CD4-positive, alpha-beta T cell (primary cell): ENCODE measurements at regions not wholly inside any gene's neighbourhood (a gene's known extent, or its start where the extent isn't known, plus 50 kb on each side); places are given as distances from the start of the nearest gene placed in this dataset.
A peak's percentile ranks its signal among the peaks of the same experiment; 100 is the strongest.

Experiments used
- ATAC-seq: fragments of 200-7000 bp; cut with Tn5 transposase; one replicate; pipeline ENCODE4 v1.10.0; 2022; ENCODE audit warnings: mild to moderate bottlenecking; ENCODE audit not compliant: poor library complexity
- CTCF ChIA-PET: fragments of 350-600 bp; sonication (Branson Sonifier 250); formaldehyde crosslinking; loops from one replicate; lab custom pipeline; 2021; ENCODE audit warnings: antibody characterized with exemption, inconsistent platforms; lab: Charles Lee
- POLR2A ChIA-PET: fragments of 350-600 bp; sonication (Branson Sonifier 250); formaldehyde crosslinking; loops from one replicate; lab custom pipeline; 2021; ENCODE audit warnings: antibody characterized with exemption, inconsistent platforms; lab: Charles Lee
- DNase-seq, 14 experiments: peaks; one replicate each; pipeline ENCODE4 v3.0.0-alpha.2; 2013 to 2020; ENCODE audit warnings: mixed read lengths in 2 of 14
- H3K27ac ChIP-seq, 2 donors: one replicate each; pipeline versions ENCODE4 v1.5.1 to v1.7.0; 2013; ENCODE audit warnings: low read length in 2 of 2, low read depth in 1 of 2, mild to moderate bottlenecking in 1 of 2
- H3K27me3 ChIP-seq, 2 experiments: 1 replicate in 1 of 2; 2 replicates in 1 of 2; pipeline versions ENCODE4 v1.6.1 to v1.7.0; 2013; ENCODE audit warnings: low read length in 2 of 2, control low read depth in 1 of 2, mild to moderate bottlenecking in 1 of 2, moderate library complexity in 1 of 2; ENCODE audit not compliant: insufficient read depth in 2 of 2, control insufficient read depth in 1 of 2
- H3K36me3 ChIP-seq: one replicate; pipeline ENCODE4 v1.6.1; 2013; ENCODE audit warnings: low read length, control low read depth; ENCODE audit not compliant: insufficient read depth
- H3K4me1 ChIP-seq: one replicate; pipeline ENCODE4 v1.6.1; 2013; ENCODE audit warnings: low read length, control low read depth; ENCODE audit not compliant: insufficient read depth
- H3K4me3 ChIP-seq: one replicate; pipeline ENCODE4 v1.5.1; 2013; ENCODE audit warnings: mild to moderate bottlenecking, low read length, moderate library complexity
- H3K9me3 ChIP-seq, 2 experiments: 1 replicate in 1 of 2; 2 replicates in 1 of 2; pipeline versions ENCODE4 v1.6.1 to v1.7.0; 2013; ENCODE audit warnings: low read length in 2 of 2, mild to moderate bottlenecking in 2 of 2, control low read depth in 1 of 2, moderate library complexity in 1 of 2; ENCODE audit not compliant: control insufficient read depth in 1 of 2, insufficient read depth in 1 of 2
- H3K27ac Mint-ChIP-seq: one replicate; pipeline ENCODE4 v1.8.0; 2020; ENCODE audit warnings: mixed read lengths
- H3K27me3 Mint-ChIP-seq: one replicate; pipeline ENCODE4 v1.8.0; 2021; ENCODE audit warnings: mixed read lengths
- H3K36me3 Mint-ChIP-seq: one replicate; pipeline ENCODE4 v1.8.0; 2021; ENCODE audit warnings: low read depth, mixed read lengths
- H3K4me1 Mint-ChIP-seq: one replicate; pipeline ENCODE4 v1.8.0; 2021; ENCODE audit warnings: low read depth, mixed read lengths
- H3K4me3 Mint-ChIP-seq: one replicate; pipeline ENCODE4 v1.8.0; 2020; ENCODE audit warnings: mild to moderate bottlenecking, mixed read lengths
- H3K9me3 Mint-ChIP-seq: one replicate; pipeline ENCODE4 v1.8.0; 2020; ENCODE audit warnings: mixed read lengths
- intact Hi-C, 2 experiments: fragments of 100-400 bp; cut with DNase I in 1 of 2; cut with micrococcal nuclease in 1 of 2; formaldehyde crosslinking; loops; one replicate each; pipeline versions ENCODE4 v1.15.1 to v1.9.0; 2023 to 2025; cut with DNase I, micrococcal nuclease
- TF ChIP-seq, protein P1 (sequence below): fragments of 200-600 bp; IDR thresholded peaks from one replicate; pipeline ENCODE4 v1.8.0; 2022; ENCODE audit warnings: antibody characterized with exemption, mild to moderate bottlenecking

- Mint-ChIP-seq H3K27ac (no peak overlapping the region), H3K27me3 (peaks cover 70% of the 10 kb centered on the region), H3K4me3 (peak overlapping the region; percentile 61), H3K9me3 (no peaks in the 10 kb centered on the region), H3K36me3 (no peaks in the 10 kb centered on the region), H3K4me1 (peaks cover 5% of the 10 kb centered on the region)
- Histone ChIP-seq H3K4me3 (peak overlapping the region; percentile 51), H3K9me3 (peaks cover 0 to 4% of the 10 kb centered on the region in 2 experiments), H3K27ac (no peak overlapping the region), H3K36me3 (no peaks in the 10 kb centered on the region), H3K4me1 (peaks cover 14% of the 10 kb centered on the region), H3K27me3 (peaks cover 27 to 32% of the 10 kb centered on the region in 2 experiments)
- CTCF ChIA-PET: no interaction called here
- POLR2A ChIA-PET: no interaction called here
- DNase-seq: peak in 11 of 14 experiments; percentile 3 to 48 (median 19)
- TF ChIP-seq, protein P1, sequence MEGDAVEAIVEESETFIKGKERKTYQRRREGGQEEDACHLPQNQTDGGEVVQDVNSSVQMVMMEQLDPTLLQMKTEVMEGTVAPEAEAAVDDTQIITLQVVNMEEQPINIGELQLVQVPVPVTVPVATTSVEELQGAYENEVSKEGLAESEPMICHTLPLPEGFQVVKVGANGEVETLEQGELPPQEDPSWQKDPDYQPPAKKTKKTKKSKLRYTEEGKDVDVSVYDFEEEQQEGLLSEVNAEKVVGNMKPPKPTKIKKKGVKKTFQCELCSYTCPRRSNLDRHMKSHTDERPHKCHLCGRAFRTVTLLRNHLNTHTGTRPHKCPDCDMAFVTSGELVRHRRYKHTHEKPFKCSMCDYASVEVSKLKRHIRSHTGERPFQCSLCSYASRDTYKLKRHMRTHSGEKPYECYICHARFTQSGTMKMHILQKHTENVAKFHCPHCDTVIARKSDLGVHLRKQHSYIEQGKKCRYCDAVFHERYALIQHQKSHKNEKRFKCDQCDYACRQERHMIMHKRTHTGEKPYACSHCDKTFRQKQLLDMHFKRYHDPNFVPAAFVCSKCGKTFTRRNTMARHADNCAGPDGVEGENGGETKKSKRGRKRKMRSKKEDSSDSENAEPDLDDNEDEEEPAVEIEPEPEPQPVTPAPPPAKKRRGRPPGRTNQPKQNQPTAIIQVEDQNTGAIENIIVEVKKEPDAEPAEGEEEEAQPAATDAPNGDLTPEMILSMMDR: no peak
- peak; percentile 39 for ATAC-seq
- intact Hi-C loops: loop anchor here in 1 of 2 experiments (5.0 kb wide), 1 partner anchor 185 kb away; no protein-coding TSS in a partner anchor
Observed at GRCh38 chr1:8217011-8217711, 100.8 kb upstream of the SLC45A1 start.

DNA sequence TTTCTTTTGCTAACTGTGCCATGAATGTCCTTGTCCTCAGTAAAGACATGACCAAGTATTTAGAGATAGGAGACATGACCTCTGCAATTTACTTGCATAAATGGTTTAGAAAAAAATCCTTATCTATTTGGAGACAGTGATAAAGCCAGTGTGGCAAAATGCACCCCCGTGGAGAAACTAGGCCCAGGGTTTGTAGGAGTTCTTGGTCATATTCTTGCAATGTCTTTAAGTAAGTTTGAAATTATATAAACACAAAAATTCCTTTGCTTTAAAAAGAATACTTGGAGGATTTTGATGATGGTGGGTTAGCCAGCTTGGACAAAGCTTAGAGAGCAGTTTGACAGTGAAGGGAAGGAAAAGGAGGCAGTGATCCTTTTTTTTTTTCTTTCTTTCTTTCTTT, 101.9 kb upstream of the SLC45A1 start:
- H3K4me3 Mint-ChIP-seq: peak overlapping the region; percentile 67
- H3K36me3 Mint-ChIP-seq: no peaks in the 10 kb centered on the region
- ChIA-PET CTCF (no interaction called here), POLR2A (no interaction called here)
- Histone ChIP-seq H3K4me3 (no peak overlapping the region), H3K27ac (no peak overlapping the region), H3K9me3 (peaks cover 0 to 4% of the 10 kb centered on the region in 2 experiments), H3K4me1 (peaks cover 20% of the 10 kb centered on the region), H3K36me3 (no peaks in the 10 kb centered on the region), H3K27me3 (peaks cover 37 to 39% of the 10 kb centered on the region in 2 experiments)
- peaks cover 77% of the 10 kb centered on the region for H3K27me3 Mint-ChIP-seq
- H3K27ac Mint-ChIP-seq: no peak overlapping the region
- H3K4me1 Mint-ChIP-seq: peaks cover 11% of the 10 kb centered on the region
- DNase-seq (no peak), ATAC-seq (no peak)
- H3K9me3 Mint-ChIP-seq: no peaks in the 10 kb centered on the region
- intact Hi-C loops: loop anchor here in 1 of 2 experiments (5.0 kb wide), 1 partner anchor 184 kb away; no protein-coding TSS in a partner anchor
- TF ChIP-seq, protein P1: no peak

- ChIA-PET POLR2A (no interaction called here), CTCF (no interaction called here)
- intact Hi-C loops: loop anchor here in 1 of 2 experiments (5.0 kb wide), 1 partner anchor 182 kb away; no protein-coding TSS in a partner anchor
- Histone ChIP-seq H3K9me3 (peaks cover 0 to 4% of the 10 kb centered on the region in 2 experiments), H3K36me3 (no peaks in the 10 kb centered on the region), H3K27ac (no peak overlapping the region), H3K4me1 (peaks cover 20% of the 10 kb centered on the region), H3K27me3 (peaks cover 39 to 51% of the 10 kb centered on the region in 2 experiments), H3K4me3 (no peak overlapping the region)
- ATAC-seq: no peak
- Mint-ChIP-seq H3K27me3 (peaks cover 72% of the 10 kb centered on the region), H3K4me1 (peaks cover 11% of the 10 kb centered on the region), H3K9me3 (no peaks in the 10 kb centered on the region), H3K27ac (no peak overlapping the region), H3K4me3 (no peak overlapping the region), H3K36me3 (no peaks in the 10 kb centered on the region)
- no peak for DNase-seq
- TF ChIP-seq, protein P1: no peak
Observed at GRCh38 chr1:8214501-8215173, 103.3 kb upstream of the SLC45A1 start.
